ENCODE measurements at regions not wholly inside any gene's neighbourhood (a gene's known extent, or its start where the extent isn't known, plus 50 kb on each side); places are given as distances from the start of the nearest gene placed in this dataset.

- Histone ChIP-seq H3K4me3 (no peak overlapping the region), H3K9me3 (no peaks in the 10 kb centered on the region), H3K27ac (no peak overlapping the region), H3K36me3 (no peaks in the 10 kb centered on the region), H3K27me3 (no peaks in the 10 kb centered on the region), H3K4me1 (no peaks in the 10 kb centered on the region)
- TF ChIP-seq CTCF (IDR thresholded peaks at IDR 0.05): no peak
- DNase-seq (ENCODE audit: low spot score): no peak
Measured at GRCh38 chr16:59484833-59485516, 750.9 kb upstream of the GOT2 start.

- Histone ChIP-seq H3K27ac (no peak overlapping the region), H3K36me3 (no peaks in the 10 kb centered on the region), H3K9me3 (peaks cover 0 to 14% of the 10 kb centered on the region in 2 donors), H3K4me1 (no peaks in the 10 kb centered on the region), H3K27me3 (no peaks in the 10 kb centered on the region), H3K4me3 (no peak overlapping the region)
- TF ChIP-seq CTCF (IDR thresholded peaks at IDR 0.05): no peak
- no peak for DNase-seq (ENCODE audit: low spot score)
Measured at GRCh38 chr16:59478838-59479237, 744.7 kb upstream of the GOT2 start.

- H3K9me3 ChIP-seq: peaks cover 0 to 14% of the 10 kb centered on the region in 2 donors
- H3K27ac ChIP-seq: no peak overlapping the region
- H3K27me3 ChIP-seq: no peaks in the 10 kb centered on the region
- H3K36me3 ChIP-seq: no peaks in the 10 kb centered on the region
- DNase-seq (ENCODE audit: low spot score): no peak
- TF ChIP-seq CTCF (IDR thresholded peaks at IDR 0.05): no peak
- H3K4me1 ChIP-seq: no peaks in the 10 kb centered on the region
- no peak overlapping the region for H3K4me3 ChIP-seq
Measured at GRCh38 chr16:59470556-59470955, 736.4 kb upstream of the GOT2 start.

- Histone ChIP-seq H3K9me3 (peaks cover 0 to 3% of the 10 kb centered on the region in 2 donors), H3K4me1 (no peaks in the 10 kb centered on the region), H3K36me3 (no peaks in the 10 kb centered on the region), H3K27me3 (no peaks in the 10 kb centered on the region), H3K27ac (no peak overlapping the region), H3K4me3 (no peak overlapping the region)
- no peak for DNase-seq (ENCODE audit: low spot score)
- no peak for TF ChIP-seq CTCF (IDR thresholded peaks at IDR 0.05)
Measured at GRCh38 chr16:59469266-59469665, 735.1 kb upstream of the GOT2 start.

GRCh38 chr16:59463776-59464175, 729.7 kb upstream of the GOT2 start:
- no peaks in the 10 kb centered on the region for H3K4me1 ChIP-seq
- H3K27me3 ChIP-seq: no peaks in the 10 kb centered on the region
- DNase-seq (ENCODE audit: low spot score): no peak
- H3K9me3 ChIP-seq: no peaks in the 10 kb centered on the region
- no peak overlapping the region for H3K27ac ChIP-seq
- TF ChIP-seq CTCF (IDR thresholded peaks at IDR 0.05): no peak
- H3K36me3 ChIP-seq: no peaks in the 10 kb centered on the region
- H3K4me3 ChIP-seq: no peak overlapping the region

GRCh38 chr16:59459806-59460205, 725.7 kb upstream of the GOT2 start:
- no peaks in the 10 kb centered on the region for H3K27me3 ChIP-seq
- TF ChIP-seq CTCF (IDR thresholded peaks at IDR 0.05): no peak

More at GRCh38 chr16:59459806-59460205, 725.7 kb upstream of the GOT2 start:
- Histone ChIP-seq H3K4me3 (no peak overlapping the region), H3K27ac (no peak overlapping the region), H3K36me3 (no peaks in the 10 kb centered on the region), H3K4me1 (no peaks in the 10 kb centered on the region), H3K9me3 (no peaks in the 10 kb centered on the region)
- DNase-seq (ENCODE audit: low spot score): no peak
